ENCODE measurements at regions not wholly inside any gene's neighbourhood (a gene's known extent, or its start where the extent isn't known, plus 50 kb on each side); places are given as distances from the start of the nearest gene placed in this dataset.

DNA sequence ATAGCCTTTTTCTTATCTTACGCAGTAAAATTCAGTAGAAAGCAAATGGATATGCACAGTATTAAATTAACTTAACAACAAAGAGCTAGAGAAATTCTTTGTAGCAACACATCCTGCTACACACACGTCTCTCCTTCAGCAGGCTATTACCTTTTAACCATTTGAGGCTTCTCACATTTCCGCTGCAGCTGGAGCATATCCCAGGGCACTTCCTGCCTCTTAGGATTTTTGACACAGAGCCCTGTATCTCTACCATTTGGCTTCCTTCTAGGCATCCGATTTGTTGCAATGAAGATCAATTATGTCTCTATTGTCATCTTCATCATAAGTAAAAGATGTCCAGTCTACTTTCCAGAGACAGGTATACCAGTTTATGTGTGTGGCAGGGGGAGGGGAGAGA is 292.4 kb upstream of the CBLB start:
- DNase-seq (ENCODE audit: extremely low read depth in 1 of 2, low read depth in 1 of 2) = no peak

GRCh38 chr3:106167728-106168127 is 298.9 kb upstream of the CBLB start:
- no peak for DNase-seq (ENCODE audit: extremely low read depth in 1 of 2, low read depth in 1 of 2)

DNA sequence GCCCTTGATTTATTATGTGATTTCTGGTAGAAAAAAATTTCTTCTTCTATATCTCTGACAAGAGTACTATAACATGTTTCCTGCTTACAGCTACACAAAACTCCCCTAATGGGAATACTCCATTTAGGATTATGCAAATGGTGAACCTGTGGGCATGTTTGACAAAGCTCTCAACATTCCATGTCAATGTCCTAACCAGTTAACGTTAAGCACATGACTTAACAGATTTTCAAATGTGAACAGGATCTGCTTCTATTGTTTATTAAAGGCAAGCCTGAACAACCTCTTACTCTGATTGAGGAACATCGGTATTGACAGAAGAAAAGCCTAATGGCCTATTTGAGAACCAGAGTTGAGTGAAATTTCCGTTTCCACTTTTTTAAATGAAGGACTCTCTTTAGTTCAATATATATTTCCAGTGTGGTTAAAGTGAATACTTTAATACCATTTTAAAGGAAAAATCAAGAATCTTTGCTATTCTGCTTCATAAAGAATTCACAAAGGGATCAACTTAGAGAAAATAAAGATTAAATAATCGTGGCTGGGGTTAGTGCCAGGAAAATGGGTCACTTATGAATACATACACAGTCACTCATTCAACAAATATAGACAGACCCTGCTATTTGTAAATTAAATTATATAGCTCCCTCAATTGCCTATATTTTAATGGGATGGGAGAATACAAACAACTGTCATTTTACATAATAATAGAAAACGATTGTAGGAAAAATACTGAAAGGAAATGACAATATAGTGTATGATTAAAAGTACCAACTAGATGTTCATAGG is 300.3 kb upstream of the CBLB start:
- DNase-seq (ENCODE audit: extremely low read depth in 1 of 2, low read depth in 1 of 2) = no peak

DNA sequence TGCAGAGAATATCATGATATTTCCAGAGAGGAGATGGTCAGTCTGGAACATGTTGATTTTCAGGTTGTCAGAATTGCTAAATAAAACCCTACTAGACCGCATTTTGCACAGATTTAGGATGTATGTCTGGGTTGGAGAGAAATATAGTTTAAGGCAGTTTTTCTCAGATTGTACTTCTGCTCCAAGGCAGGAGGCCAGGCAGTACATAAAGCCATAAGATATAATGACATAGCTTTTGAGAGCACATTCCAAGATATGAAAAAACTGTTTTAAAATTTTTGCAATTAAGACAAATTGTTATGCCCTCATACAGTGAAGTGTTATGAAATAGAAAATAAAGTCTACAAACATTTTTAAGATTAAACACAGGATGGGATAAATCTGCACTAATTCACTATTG is 301.8 kb upstream of the CBLB start:
- no peak for DNase-seq (ENCODE audit: extremely low read depth in 1 of 2, low read depth in 1 of 2)

DNA sequence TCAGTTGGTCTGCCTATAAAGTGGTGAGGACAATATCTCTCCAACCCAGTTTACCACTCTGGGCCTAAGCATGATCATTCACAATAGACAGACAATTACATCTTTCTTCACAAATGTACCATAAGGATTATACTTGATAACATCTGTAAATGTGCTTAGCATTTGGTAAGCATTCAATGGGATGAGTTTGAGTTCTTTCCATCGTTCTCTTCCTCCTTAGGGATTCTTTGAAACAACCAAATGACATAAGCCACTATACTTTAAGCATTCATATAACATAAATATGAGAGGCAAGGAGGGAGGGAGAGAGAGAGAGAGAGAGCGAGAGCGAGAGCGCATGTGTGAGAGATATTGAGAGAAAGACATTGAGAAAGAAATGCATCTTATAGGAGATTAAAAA is 303.3 kb upstream of the CBLB start:
- DNase-seq (ENCODE audit: extremely low read depth in 1 of 2, low read depth in 1 of 2) = no peak

GRCh38 chr3:106172780-106173179 is 304.0 kb upstream of the CBLB start:
- no peak for DNase-seq (ENCODE audit: extremely low read depth in 1 of 2, low read depth in 1 of 2)

DNA sequence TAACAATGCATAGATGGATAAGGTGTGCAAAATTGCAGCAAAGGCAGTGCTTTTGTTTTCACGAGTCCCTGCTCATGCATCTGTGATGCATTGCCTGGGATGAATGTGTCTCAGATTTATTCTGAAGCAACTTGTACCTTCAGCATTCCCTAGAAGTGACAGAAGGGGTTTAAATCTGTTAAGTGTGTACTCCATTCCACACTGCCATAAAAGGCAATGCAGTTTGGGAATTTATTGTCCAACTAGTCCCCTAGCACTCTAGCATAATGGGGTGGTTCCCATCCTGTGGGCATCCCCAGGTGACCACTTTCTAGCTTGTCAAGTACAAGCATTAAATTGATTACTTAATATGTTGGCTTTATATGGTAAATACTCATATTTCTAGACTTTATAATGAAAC is 306.5 kb upstream of the CBLB start:
- no peak for DNase-seq (ENCODE audit: extremely low read depth in 1 of 2, low read depth in 1 of 2)

- peak; percentile 6 to 23 for DNase-seq (ENCODE audit: extremely low read depth in 1 of 2, low read depth in 1 of 2)
Observed at GRCh38 chr3:106176734-106177133, 307.9 kb upstream of the CBLB start.

- no peak for DNase-seq (ENCODE audit: extremely low read depth in 1 of 2, low read depth in 1 of 2)
Observed at GRCh38 chr3:106182950-106183511, 314.2 kb upstream of the CBLB start.

DNA sequence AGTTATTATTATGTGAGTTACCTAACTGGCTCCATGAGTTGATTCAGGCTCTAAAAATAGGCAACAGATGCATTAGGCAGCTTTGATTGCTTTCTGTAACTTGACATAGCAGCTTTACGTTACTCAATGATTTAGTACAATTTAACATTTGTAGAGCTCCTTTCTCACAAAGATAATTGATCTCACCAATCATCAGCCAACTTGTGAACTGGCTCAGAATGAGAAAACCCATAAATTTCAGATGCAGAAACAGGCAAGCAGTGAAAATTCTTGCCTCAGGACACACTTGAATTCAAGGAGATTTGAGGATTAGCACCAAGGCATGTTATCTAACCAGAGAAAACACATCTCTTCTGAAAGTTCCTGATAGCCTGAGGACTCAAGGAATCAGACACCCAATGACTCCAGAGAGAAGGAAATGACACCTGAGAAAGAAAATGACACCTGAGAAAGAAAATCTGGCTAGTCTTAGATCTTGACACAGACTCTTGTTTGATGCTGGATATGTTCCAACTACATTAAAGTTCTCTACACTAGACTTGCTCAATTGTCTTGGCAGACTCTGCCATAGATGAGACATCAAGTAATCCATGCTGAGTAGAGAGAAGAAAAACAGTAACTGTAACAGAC is 315.1 kb upstream of the CBLB start:
- no peak for DNase-seq (ENCODE audit: extremely low read depth in 1 of 2, low read depth in 1 of 2)

DNA sequence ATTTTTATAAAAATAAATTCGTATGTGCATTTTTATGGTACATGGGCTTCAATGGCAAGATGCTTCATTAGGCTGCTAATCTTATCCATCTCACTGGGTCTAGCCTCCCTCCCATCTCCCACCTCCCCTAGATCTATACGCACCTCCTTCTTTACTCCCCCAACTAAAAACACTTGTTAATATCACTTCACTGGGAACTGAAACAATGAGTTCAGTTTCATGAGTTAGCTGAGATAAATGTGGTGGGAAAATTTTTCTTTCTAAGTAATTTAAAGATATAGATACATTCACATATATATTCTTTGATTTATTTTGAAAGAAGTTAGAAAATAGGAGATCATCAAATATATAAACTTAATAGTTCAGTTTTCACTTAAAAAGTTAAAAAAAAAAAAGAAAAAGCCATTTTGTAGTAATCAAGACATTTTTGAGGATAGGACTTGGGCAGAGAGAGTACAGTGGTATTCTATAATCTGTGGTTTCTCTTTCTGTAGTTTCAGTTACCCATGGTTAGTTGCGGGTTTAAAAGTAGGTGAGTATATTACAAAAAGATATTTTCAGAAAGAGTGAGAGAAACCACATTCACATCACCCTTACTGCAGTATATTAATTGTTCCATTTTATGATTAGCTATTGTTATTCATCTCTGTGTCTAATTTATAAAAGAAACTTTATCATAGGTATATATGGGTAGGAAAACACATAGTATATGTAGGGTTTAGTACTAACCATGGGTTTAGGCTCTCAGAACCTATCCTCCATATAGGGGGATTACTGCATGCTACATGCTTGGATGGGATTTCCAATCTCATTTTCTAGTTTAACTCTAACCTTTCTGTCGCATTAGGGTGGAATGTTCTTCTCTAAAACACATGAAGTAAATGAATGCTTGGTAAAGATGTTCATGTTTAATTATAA is 316.0 kb upstream of the CBLB start:
- no peak for DNase-seq (ENCODE audit: extremely low read depth in 1 of 2, low read depth in 1 of 2)

- no peak for DNase-seq (ENCODE audit: extremely low read depth in 1 of 2, low read depth in 1 of 2)
Observed at GRCh38 chr3:106185949-106186348, 317.1 kb upstream of the CBLB start.

DNA sequence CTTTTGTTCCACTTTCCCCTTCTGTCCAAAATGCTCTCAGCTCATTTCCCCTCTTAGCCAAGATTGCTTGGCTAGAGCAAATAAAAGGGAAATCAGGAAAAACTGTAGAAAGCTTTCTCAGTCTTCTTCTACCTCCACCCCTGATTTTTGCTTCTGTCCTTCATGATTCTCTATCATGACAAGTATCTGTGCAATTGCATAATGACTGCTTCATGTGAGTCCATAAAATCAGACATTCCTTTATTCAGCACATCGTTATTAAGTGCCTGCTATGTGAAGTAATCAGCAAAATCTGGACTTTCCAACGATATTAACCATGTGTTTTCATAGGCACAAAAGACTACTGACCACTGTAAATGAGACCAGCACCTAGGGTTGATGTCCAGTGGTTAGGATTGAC is 321.5 kb upstream of the CBLB start:
- no peak for DNase-seq (ENCODE audit: extremely low read depth in 1 of 2, low read depth in 1 of 2)

DNA sequence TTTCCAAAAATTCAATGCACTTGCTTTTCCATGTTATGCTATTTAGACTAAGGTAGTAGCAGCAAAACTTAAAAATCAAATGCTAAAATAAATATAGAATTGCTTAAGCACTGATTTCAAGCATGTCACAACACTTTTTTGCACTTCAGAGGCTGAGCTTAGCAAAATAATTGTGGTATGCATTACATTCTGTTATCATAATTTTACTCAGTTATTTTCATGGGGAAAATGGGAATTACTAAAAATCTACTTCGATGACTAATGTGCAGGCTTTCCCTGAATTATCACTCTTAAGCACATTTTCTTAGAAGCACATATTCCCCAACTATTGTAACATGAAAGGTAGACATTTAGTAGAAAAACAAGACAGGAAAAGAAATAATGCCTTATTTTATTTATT is 322.4 kb upstream of the CBLB start:
- no peak for DNase-seq (ENCODE audit: extremely low read depth in 1 of 2, low read depth in 1 of 2)

- no peak for DNase-seq (ENCODE audit: extremely low read depth in 1 of 2, low read depth in 1 of 2)
Observed at GRCh38 chr3:106191913-106192312, 323.1 kb upstream of the CBLB start.

DNA sequence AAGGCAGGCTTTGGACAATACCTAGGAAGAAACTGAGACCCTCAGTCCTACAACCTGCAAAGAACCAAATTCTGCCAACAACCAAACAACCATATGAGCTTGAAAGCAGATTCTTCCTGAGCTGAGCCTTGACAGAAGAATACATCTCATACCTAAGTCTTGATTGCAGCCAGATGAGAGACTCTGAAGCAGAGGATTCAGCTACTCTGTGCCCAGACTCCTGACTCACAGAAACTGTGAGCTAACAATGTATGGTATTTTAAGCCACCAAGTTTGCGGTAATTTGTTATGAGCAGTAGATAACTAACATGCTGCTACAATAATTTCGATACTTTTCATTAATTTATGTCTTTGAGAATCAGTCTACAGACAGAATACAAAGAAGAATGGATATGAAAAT is 325.1 kb upstream of the CBLB start:
- DNase-seq (ENCODE audit: extremely low read depth in 1 of 2, low read depth in 1 of 2) = no peak

DNA sequence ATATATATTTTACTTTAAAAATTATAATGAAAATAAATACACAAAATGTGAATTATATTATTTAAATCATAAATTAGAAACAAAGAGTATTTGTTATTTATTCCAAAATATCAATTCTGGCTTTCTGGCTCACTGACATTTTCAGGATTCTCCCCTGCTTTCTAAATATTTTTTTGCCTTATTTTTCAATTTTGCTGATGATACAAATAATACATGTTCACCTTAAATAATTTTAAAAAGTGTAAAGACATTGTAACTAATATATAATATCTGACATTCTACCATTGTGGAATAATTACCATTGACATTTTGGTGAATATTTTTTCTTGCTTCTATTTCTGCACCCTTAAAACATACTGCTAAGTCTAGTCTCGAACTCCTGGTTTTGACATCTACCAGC is 325.9 kb upstream of the CBLB start:
- DNase-seq (ENCODE audit: extremely low read depth in 1 of 2, low read depth in 1 of 2) = no peak

DNA sequence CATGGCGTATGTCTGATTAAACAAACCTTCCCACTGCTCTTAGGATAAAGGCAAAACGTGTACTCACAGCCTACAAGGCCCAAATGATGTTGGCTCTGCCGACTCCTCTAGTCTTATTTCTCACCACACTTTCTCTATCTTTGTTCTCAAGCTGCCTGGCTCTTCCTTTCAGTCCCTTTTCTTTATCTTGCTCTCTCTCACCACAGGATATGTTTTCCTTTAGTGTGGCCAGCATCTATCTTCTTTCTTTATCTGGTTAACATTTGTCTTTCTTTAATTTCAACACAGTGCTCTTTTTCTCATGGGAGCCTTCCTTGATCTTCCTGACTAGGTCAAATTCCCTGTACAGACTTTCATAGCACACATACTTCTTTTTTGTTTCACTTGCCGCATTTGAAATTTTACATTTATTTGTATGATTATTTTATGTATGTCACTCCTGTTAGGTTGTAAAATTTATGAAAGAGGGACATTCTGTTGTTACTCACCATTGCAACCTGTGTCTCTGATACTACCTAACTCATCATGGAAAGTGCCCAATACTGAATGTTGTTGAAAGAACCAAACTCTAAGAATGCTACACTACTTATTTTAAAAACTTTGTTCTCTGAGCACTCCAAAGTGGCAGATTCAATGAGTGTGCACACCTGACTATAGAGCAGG is 328.9 kb upstream of the CBLB start:
- DNase-seq (ENCODE audit: extremely low read depth in 1 of 2, low read depth in 1 of 2) = no peak

GRCh38 chr3:106204160-106204868 is 335.5 kb upstream of the CBLB start:
- no peak for DNase-seq (ENCODE audit: extremely low read depth in 1 of 2, low read depth in 1 of 2)

- no peak for DNase-seq (ENCODE audit: extremely low read depth in 1 of 2, low read depth in 1 of 2)
Observed at GRCh38 chr3:106206146-106206545, 337.3 kb upstream of the CBLB start.
